Kidney (tissue), 13 donors: ENCODE measurements at regions not wholly inside any gene's neighbourhood (a gene's known extent, or its start where the extent isn't known, plus 50 kb on each side); places are given as distances from the start of the nearest gene placed in this dataset.

Experiments used
- DNase-seq, 5 donors: peaks; one replicate each; pipeline ENCODE4 v3.0.0-alpha.2; 2013 to 2020
- FAIRE-seq: peaks from 2 replicates; lab custom pipeline; 2012; peaks lifted over from hg19 to GRCh38; lab: Jason Lieb, UNC
- H3K27ac ChIP-seq, 2 donors: one replicate each; pipeline ENCODE4 v1.7.0; 2013; ENCODE audit warnings: low read depth in 2 of 2, low read length in 2 of 2, inconsistent platforms in 1 of 2
- H3K27me3 ChIP-seq: one replicate; pipeline ENCODE4 v1.7.1; 2013; ENCODE audit warnings: low read length, inconsistent platforms; ENCODE audit not compliant: control insufficient read depth, insufficient read depth
- H3K36me3 ChIP-seq, 3 donors: one replicate each; pipeline versions ENCODE4 v1.7.0 to v1.7.1; 2013; ENCODE audit warnings: low read length in 3 of 3, control low read depth in 1 of 3, inconsistent platforms in 1 of 3; ENCODE audit not compliant: insufficient read depth in 3 of 3, control insufficient read depth in 2 of 3
- H3K4me1 ChIP-seq, 3 donors: one replicate each; pipeline versions ENCODE4 v1.7.0 to v1.7.1; 2013; ENCODE audit warnings: low read length in 3 of 3, inconsistent platforms in 1 of 3, low read depth in 1 of 3; ENCODE audit not compliant: control insufficient read depth in 2 of 3, insufficient read depth in 2 of 3
- H3K4me3 ChIP-seq, 3 donors: one replicate each; pipeline versions ENCODE4 v1.7.0 to v1.8.1; 2013; ENCODE audit warnings: low read length in 3 of 3, control low read depth in 1 of 3, inconsistent platforms in 1 of 3
- H3K9ac ChIP-seq, 3 donors: one replicate each; pipeline versions ENCODE4 v1.7.0 to v1.7.1; 2013; ENCODE audit warnings: low read length in 3 of 3, control low read depth in 1 of 3, inconsistent platforms in 1 of 3
- H3K9me3 ChIP-seq, 3 donors: one replicate each; pipeline versions ENCODE4 v1.7.0 to v1.7.1; 2013; ENCODE audit warnings: low read length in 3 of 3, control low read depth in 1 of 3, inconsistent platforms in 1 of 3; ENCODE audit not compliant: control insufficient read depth in 2 of 3, insufficient read depth in 1 of 3
- CTCF ChIP-seq: IDR thresholded peaks from 3 replicates; pipeline ENCODE4 v1.5.1; 2012; ENCODE audit warnings: mild to moderate bottlenecking, moderate library complexity, borderline replicate concordance; ENCODE audit not compliant: insufficient read depth; ENCODE audit errors: extremely low read depth
- intact Hi-C: fragments of 100-400 bp; cut with DNase I; formaldehyde crosslinking; loops from one replicate; pipeline ENCODE4 v1.11.1; 2022
- donor health status: control.
- donor health status: control.
- donor health status: control.
- donor health status: control.
- donor health status: control.
- donor health status: DM: yes; HTN: yes; CAD: no.
- donor health status: Normal renal cell carcinoma (clear cell type).

GRCh38 chr2:207241198-207241597, 75.5 kb upstream of the KLF7 start:
- intact Hi-C loops, result no loop called here
- Histone ChIP-seq H3K9me3 (no peaks in the 10 kb centered on the region), H3K27ac (no peak overlapping the region), H3K4me1 (peaks cover 0 to 2% (median 0%) of the 10 kb centered on the region in 3 donors), H3K27me3 (no peaks in the 10 kb centered on the region), H3K9ac (no peak overlapping the region), H3K4me3 (no peak overlapping the region), H3K36me3 (no peaks in the 10 kb centered on the region)
- TF ChIP-seq CTCF, result no peak
- DNase-seq (no peak), FAIRE-seq (no peak)

GRCh38 chr2:207243601-207244000, 77.9 kb upstream of the KLF7 start:
- Histone ChIP-seq H3K4me1 (peaks cover 0 to 2% (median 0%) of the 10 kb centered on the region in 3 donors), H3K9ac (no peak overlapping the region), H3K36me3 (no peaks in the 10 kb centered on the region), H3K4me3 (no peak overlapping the region), H3K27ac (no peak overlapping the region), H3K9me3 (no peaks in the 10 kb centered on the region), H3K27me3 (no peaks in the 10 kb centered on the region)
- no peak for TF ChIP-seq CTCF
- DNase-seq (no peak), FAIRE-seq (no peak)
- intact Hi-C loops, result no loop called here

- no peak for TF ChIP-seq CTCF
- DNase-seq, result no peak
- FAIRE-seq, result no peak
- no peak overlapping the region for H3K27ac ChIP-seq
- intact Hi-C loops, result no loop called here
- H3K4me3 ChIP-seq, result no peak overlapping the region
- H3K9me3 ChIP-seq, result no peaks in the 10 kb centered on the region
- H3K27me3 ChIP-seq, result no peaks in the 10 kb centered on the region
- H3K4me1 ChIP-seq, result no peaks in the 10 kb centered on the region
- no peaks in the 10 kb centered on the region for H3K36me3 ChIP-seq
- no peak overlapping the region for H3K9ac ChIP-seq
Measured at GRCh38 chr2:207244971-207245925, 79.5 kb upstream of the KLF7 start.
